ENCODE measurements at regions not wholly inside any gene's neighbourhood (a gene's known extent, or its start where the extent isn't known, plus 50 kb on each side); places are given as distances from the start of the nearest gene placed in this dataset.
A peak's percentile ranks its signal among the peaks of the same experiment; 100 is the strongest.

DNA sequence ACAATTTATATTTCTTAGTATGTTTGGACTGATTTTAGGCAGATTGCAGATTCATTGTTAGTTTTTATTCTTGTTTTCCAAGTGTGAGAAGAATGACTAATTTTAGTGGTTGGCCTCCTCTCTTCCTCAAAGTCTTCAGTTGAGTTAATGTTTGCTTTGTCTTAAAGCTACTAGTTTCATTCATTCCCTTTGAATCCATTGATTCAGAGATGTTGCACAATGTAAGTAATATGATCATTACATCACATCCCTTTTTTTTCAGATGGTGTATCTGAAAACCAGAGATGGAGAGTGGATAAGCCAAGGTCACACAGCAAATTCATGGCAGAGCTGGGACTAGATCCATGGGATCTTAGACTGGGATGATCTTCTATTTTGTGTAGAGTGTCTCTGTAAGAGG, 577.5 kb downstream of the BCL11B start:
- no peak for DNase-seq (ENCODE audit: low read depth in 2 of 2)

DNA sequence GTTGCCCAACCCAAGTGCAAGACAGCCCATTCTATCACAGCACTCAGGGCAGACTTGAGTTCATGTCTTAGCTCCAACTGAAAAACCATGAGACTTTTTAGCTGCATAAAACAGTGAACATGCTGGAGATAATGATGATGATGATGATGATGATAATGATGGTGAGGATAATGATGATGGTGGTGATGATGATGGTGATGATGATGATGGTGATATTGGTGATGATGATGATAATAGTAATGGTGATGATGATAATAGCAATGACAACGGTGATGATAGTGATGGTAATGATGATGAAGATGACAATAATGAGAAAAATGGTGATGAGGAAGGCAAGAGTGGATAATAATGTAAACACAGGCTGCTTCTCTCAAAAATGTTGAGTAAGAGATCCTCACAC, 576.2 kb downstream of the BCL11B start:
- DNase-seq (ENCODE audit: low read depth in 2 of 2), result no peak

DNA sequence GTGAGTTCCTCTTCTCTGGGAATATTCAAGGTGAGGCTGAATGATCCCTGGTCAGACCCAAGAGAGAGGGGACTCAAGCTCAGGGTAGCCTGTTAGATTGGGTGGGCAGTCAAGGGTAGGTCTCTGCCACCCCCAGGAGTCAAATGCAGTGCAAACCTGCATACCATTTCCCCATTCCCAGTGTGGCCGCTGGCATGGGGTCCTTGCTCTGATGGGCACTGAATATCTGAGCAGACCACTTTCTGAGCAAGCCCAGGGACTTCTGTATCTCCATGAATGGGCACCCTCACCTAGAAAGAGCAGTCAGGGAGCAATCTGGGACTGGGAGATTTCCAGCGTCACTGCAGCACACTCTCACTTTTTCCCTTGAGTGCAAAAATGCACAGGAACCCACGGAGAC, 573.7 kb downstream of the BCL11B start:
- no peak for DNase-seq (ENCODE audit: low read depth in 2 of 2)

DNA sequence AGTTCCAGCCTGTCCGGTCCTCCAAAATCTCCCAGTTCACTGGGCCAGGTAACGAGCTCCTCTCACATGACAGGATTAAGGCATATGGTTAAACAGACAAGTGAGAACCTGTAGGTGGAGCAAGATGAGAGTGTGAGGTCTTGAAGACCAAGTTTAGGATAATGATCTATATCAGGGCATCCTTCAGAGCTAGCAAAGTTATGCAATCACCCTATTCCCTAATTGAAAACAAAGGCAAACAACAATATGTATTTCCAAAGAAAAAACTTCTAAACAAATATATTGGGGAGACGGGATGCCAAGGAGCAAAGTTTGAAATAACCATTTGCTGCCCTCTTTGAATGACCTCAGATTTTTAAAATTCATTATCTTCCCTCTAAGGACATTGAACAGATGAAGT, 571.2 kb downstream of the BCL11B start:
- no peak for DNase-seq (ENCODE audit: low read depth in 2 of 2)

DNA sequence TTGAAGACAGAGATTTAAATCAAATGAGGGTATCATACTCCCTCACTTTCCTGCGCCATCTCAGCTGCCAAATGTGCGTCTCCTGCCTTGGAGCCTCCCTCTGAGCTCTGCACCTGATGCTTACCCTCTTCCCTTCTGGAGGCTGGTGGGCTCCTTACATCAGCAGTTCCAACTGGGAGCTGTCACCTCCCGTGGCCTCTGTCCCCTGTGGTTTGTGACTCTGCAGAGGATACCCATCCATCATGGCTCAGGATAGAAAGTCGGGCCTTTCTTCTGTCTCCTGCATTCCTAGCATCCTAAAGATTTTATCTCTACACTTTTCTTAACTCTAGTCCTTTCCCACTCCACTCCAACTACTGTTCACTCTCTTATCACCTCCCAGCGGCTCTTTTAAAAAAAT, 570.6 kb downstream of the BCL11B start:
- DNase-seq (ENCODE audit: low read depth in 2 of 2), result no peak

DNA sequence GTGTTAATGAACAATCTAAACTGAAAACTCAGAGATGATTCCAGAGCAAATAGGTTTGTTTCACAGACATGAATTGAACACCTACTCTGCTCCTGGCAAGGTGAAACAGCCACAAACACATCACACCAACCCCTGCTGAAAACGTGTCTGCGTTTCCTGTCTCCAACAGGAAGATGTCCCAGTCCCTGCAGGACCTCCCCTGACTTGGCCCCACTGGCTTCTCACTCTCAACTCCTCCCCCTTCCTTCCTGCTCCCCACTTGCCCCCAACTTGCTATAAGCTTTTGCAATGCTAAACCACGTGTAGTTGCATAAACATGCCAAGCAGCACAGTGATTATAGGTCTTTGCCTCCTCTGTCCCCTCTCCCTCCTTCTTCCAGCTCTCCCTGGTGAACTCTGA, 567.6 kb downstream of the BCL11B start:
- DNase-seq (ENCODE audit: low read depth in 2 of 2), result peak; percentile 4 to 16

DNA sequence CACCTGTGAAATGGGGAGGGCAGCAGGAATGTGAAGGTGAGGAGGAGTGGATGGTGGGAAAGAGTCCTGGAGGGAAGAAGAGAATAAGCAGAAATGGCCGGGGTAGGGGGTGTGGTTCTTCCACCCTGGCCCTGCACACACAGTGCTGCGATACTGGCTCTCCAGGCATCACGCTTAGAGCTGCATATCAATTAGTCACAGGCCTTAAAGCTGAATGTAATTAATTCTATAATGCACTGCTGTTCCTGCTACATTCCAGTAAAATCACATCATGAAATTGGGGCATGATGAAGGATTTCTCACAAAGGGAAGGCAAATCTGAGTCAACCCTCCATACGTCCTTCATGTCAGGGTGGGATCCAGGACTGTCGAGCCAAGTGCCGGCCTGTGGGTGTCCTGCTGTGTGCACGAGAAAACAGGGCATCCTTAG, 566.1 kb downstream of the BCL11B start:
- DNase-seq (ENCODE audit: low read depth in 2 of 2), result no peak

DNA sequence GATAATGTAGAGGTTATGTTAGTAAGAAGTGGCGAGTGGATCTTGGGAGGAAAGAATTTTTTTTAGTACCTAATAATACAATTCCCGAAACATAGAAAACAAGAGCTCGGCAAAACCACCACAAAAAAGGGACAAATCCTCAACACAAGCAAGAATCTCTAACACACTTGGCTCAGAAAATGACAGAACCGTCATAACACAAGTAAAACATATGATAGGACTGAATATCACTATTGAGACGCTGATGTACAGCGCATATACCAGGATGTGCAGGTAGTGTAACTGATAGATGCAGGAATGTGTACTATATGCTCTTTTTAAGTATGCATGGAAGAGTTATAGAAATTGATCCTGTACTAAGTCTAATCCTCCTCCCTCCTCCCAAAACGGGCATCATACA, 564.5 kb downstream of the BCL11B start:
- DNase-seq (ENCODE audit: low read depth in 2 of 2), result no peak

DNA sequence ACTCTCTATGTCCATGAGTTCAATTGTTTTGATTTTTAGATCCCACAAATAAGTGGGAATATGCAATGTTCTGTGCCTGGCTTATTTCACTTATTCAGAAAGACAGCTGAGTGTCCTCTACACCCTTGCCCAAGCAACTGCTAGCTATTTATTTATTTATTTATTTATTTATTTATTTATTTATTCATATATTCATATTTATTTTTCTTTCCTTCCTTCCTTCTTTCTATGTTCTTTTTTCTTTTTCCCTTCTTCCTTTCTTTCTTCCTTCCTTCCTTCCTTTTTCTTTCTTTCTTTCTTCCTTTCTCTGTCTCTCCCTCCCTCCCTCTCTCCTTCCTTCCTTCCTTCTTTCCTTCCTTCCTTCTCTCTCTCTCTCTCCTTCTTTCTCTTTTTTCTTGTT, 563.4 kb downstream of the BCL11B start:
- no peak for DNase-seq (ENCODE audit: low read depth in 2 of 2)

DNA sequence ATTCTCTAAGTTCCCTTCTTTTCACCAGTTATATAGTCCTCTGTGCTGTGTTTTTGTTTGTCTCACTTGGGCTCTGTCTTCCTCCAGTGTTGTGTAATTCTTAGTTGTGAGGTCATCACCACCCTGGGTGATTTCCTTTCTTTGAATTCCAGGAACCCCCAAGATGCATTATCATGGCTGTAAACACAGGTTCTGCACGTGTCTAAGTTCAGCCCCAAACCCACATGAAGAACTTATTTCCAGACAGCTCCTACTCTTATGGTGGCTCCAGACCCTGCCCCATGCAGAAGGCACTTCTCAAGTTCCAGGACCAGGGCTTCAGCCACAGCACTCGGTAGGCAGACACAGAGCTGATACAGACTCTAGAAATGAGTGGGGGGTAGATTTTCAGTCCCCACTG, 560.5 kb downstream of the BCL11B start:
- DNase-seq (ENCODE audit: low read depth in 2 of 2), result no peak

DNA sequence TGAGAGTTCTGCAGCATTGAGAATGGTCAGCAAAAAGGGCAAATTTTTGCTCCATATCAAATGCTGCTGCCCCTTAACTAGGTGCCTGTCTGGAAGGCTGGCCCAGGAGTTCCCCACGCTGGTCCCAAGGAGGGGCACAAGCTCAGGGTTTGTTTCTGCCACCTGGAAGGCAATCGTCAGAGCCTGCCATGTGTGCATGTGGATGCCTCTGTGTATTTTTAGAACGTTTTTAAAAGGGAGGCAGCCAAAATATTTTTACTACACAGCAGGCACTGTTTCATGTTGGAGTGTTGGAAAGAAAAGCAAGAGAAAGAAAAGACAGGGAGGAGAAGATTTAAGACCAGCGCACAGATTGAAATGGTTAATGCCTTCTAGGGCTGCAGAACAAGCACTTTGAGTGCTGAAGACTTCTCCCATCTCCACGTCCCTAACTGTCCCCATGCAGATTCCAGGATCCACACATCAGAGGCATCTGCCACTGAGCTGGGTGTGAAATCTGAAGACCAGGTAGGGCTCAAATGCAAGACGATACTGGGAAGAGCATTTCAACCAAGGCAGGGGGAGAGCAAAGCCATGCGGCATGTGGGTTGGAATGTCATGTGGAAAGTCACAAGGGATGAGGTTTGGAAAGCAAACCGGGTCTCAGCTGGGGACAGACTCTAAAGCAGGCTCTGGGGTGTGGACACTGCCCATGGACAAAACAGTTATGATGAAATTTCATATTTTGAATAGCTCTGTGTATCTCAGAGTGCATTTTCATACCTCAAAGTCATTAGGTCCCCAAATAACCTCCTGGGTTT, 557.2 kb downstream of the BCL11B start:
- no peak for DNase-seq (ENCODE audit: low read depth in 2 of 2)

DNA sequence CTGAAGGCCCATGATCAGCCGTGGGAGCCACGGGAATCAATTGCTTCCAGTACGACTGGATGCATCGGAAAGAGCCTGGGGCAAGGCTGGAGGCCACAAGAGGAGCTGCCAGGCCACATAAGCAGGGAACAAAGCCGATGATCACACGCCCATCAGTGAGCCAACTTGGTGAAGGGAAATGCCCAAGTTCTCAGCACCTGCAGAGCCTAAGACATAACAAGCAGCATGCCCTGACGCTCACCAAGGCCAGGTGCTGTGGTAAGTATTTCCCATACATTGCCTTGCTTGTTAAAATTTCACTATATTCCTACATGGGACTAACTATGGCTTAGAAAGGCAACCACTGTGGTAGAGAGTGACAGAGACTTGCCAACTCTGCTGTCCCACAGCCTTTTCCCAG, 555.9 kb downstream of the BCL11B start:
- DNase-seq (ENCODE audit: low read depth in 2 of 2), result no peak

DNA sequence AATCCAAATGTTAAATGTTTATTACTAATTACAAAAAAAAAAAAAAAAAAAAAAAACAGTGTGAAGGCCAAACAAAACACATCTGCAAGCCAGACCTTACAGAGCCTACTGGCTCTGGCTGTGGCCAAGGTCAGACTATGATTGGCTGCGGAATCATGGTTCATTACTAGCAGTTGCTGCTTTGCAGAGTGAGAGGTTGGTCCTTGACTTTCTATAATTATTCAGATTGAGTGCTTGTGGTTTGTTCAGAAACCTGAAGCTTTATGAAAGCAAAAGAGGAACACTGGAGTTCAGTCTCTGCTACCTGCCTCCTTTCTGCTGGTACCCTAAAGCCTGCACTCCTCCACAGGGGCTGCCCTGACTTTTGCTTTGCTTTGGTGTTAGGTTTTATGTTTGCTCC, 550.9 kb downstream of the BCL11B start:
- no peak for DNase-seq (ENCODE audit: low read depth in 2 of 2)

DNA sequence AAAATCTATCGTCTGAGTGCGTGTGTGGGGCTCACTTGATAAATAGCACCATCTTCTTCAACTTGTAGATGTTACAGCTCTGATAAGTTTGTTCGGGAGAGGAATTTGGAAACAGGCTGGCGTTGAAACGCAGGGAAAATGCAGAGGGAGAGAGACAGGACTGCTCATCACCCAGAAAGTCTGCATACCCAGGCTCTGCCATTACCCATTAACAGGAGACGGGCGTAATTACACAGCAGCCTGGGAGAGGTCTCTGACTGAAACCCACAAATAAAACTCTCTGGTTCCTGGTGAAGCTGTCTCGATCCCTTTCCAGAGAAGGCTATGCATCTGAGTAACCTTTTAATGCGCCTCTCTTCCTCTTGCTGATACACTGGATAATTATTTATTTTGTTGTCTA, 547.3 kb downstream of the BCL11B start:
- no peak for DNase-seq (ENCODE audit: low read depth in 2 of 2)

DNA sequence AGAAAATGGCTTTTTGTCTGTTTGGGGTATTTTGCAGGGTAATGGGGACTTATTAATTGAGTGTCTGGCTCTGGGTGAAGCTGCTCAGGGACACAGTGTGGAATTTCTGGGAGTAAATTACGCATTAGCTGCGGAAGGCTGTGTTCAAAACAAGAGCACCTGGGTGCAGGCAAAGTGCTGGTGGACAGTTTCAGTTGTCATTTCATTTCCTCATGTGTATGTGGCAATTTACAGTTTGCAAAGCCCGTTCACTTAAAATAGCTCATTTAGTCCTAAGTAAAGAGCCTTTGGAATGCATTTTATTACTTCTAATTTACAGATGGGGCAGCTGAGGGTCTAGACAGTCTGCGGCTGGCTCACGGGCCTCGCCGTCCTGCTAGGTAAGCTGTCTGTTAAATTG, 546.8 kb downstream of the BCL11B start:
- DNase-seq (ENCODE audit: low read depth in 2 of 2), result no peak

DNA sequence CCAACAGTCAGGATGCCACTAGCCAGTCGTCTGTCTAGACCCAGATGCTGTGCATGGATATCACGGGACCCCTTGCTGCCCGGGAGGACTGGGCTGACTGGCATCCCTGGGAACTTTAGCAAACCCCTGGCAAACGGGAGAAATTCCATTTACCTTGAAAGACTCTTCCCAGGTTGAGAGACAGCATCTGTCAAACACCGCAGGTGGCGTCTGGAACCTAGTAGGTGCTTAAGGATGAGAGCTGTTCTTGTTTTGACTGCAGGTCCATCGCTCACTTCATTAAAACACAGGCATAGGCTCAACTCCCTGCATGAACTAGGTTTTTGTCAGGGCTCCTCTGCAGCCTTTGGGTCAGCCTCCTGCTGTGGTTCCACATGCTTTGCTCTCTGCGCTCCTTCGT, 546.3 kb downstream of the BCL11B start:
- no peak for DNase-seq (ENCODE audit: low read depth in 2 of 2)

DNA sequence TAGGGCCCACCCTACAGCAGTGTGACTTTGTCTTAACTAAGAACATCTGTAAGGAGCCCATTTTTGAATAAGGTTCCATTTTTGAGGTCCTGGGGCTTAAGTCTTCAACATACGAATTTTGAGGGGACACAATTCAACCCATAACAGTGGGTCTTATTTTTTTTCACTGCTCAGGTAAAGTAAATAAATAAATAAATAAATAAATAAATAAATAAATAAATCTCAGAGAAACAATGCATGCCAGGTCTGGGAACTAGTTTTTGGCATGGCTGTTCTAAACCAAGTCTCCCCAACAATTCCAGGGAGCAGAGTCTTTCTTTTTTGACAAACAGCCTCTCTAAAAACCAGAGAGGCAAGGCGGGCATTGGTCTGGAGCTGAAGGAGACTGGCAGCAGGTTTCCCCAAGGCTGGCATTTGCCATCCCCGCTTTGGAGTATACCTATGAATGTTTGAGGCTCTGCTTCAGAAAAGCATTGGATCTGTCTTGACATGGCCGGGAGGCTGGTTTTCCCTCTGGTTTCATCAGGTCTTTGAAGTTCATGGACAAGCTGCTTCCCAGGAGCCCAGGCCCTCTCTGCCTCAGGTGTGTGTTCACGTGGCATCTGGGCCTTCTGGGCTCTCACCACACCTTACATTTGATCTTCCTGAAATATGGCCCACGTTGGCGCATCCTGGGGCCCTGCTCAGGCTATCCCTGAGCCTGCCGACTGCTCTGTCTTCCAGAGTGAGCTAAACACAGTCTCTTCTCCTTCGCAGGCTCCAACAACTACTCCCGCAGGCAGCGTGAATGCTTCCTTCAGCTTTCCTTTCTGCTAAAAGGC, 545.2 kb downstream of the BCL11B start:
- DNase-seq (ENCODE audit: low read depth in 2 of 2), result no peak

DNA sequence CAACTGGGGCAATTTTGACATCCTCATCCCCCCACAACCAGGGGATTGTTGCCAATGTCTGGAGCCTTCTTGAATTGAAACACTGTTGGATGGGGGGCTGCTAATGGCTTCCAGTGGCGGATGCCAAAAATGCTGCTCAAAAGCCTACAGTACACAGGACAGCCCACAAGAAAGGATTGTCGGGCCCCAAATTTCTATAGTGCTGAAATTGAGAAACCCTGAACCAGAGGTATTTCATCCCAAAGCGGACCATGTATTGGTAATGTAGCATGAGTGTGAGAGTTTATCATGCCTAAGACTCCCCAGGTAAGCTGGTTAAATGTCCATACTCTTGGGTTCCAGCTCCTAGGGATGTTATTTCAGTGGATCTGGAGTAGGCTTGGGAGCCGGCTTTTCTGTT, 544.0 kb downstream of the BCL11B start:
- DNase-seq (ENCODE audit: low read depth in 2 of 2), result no peak

DNA sequence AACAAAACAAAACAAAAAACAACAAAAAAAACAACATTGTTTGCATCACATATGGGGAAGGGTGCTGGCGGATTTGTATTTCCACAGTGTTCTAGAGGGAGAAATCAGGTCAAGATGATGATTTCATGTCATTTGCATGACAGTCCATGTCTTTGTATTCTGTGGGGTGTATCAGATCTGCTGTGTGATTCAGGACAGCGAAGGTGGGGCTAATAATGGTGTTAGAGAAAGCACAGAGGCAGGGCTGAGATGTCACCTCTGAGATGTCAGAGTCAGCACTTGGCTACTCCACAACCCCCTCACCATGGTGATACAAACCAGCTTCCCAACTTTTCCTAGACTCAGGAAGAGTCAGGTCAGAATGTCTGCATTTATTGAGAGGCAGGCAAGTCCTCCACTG, 543.2 kb downstream of the BCL11B start:
- DNase-seq (ENCODE audit: low read depth in 2 of 2), result no peak

DNA sequence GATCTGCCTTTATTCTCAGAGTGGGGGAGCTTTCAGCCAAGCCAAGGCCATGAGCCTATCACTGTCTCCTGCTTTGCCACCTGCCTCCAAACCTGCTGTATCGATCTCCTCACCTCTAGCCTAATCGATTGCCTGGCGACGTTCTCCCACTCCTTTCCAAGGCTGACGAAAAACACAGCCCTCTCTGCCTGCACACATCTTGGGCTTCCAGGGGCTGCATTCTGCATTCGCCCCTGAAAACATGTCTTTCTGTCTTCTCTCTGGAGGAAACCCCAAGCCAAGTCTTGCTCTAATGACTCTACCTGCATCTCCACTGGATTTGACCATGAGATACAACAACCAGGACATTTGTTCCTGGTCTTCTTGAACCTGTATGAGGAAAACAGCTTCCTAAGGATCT, 540.7 kb downstream of the BCL11B start:
- DNase-seq (ENCODE audit: low read depth in 2 of 2), result no peak

DNA sequence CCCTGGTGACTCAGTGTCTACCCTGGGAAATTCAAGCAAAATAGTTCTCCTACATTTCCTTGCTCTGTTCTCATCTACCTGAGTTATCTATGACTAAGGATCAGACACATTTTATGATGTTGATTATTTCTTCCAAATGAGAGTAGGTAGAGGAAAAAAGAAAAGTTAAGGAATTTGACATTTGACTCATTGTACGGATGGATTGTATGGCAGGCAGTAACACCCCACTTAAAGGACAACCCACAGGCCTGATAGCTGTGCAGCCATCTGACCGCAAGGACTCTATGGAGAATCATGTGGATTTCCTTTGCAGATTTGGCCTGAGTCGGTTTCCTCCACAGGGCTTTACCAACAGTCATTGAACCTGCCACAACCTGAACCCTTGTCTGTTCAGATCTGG, 540.3 kb downstream of the BCL11B start:
- no peak for DNase-seq (ENCODE audit: low read depth in 2 of 2)

DNA sequence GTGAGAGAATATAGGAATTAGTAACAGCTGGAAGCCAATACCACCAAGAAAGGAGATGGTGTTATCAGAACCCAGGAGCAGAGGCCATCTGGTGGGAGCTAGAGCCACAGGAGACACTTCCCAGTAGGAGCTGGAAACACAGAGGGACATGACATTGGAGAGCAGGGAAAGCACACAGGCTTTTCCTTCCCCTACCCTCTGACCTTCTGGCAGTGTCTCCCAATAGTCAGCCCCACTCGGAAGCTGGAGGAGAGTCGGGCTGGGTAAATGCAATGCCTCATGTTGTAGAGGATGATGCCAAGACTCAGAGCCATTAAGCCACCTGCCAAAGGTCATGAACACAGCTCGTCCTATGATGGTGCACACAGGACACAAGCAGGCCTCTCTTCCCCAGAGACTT, 538.5 kb downstream of the BCL11B start:
- no peak for DNase-seq (ENCODE audit: low read depth in 2 of 2)

DNA sequence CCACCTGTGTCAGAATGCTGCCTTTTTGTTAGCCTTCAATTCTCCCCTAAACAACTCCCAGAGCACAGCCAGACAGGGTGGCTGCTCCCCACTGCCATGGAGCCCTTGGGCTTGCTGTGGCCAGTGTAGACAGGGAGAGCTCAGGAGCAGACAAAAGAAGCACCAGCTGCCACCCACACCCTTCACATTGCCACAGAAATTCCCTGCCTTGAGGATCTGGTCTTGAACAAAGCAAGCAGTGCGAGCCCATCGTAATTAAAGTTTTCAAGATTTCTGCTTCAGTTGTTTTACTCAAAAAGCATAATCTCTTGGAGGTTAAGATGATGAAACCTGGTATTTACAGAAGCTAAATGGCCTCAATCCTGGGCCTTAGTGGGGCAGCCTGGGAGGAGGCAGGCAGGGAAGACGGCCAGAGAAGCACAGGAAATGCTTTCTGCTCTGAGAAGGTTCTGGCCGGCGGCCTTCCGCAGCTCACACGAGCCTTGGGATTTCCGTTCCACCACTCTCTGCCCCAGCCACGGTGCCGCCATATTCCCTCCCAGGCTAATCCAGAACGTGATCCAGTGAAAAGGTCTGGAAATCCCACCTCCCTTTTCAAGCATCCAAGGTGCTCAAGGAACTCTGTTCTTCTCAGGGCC, 535.2 kb downstream of the BCL11B start:
- DNase-seq (ENCODE audit: low read depth in 2 of 2), result no peak
